ENCODE measurements at regions not wholly inside any gene's neighbourhood (a gene's known extent, or its start where the extent isn't known, plus 50 kb on each side); places are given as distances from the start of the nearest gene placed in this dataset.

GRCh38 chr5:167271081-167271480 is 1020.4 kb upstream of the WWC1 start:
- no peaks in the 10 kb centered on the region for H3K36me3 Mint-ChIP-seq
- DNase-seq, result no peak
- H3K9me3 ChIP-seq (ENCODE audit: control insufficient read depth in 2 of 2, low read length in 2 of 2), result no peaks in the 10 kb centered on the region
- no peak overlapping the region for H3K4me3 Mint-ChIP-seq
- no peak overlapping the region for H3K27ac ChIP-seq (ENCODE audit: insufficient read depth, low read length, poor library complexity, severe bottlenecking)
- no peaks in the 10 kb centered on the region for H3K4me1 ChIP-seq (ENCODE audit: control insufficient read depth, insufficient read depth, low read length, poor library complexity, severe bottlenecking)
- H3K9me3 Mint-ChIP-seq, result peaks cover 0 to 23% (median 10%) of the 10 kb centered on the region in 7 donors
- no peak for ATAC-seq (ENCODE audit: low read depth in 2 of 2)
- no peak overlapping the region for H3K4me3 ChIP-seq (ENCODE audit: low read depth, low read length)
- H3K4me1 Mint-ChIP-seq, result no peaks in the 10 kb centered on the region
- no peaks in the 10 kb centered on the region for H3K27me3 Mint-ChIP-seq
- no peaks in the 10 kb centered on the region for H3K27me3 ChIP-seq (ENCODE audit: control insufficient read depth, insufficient read depth, low read length)
- no peaks in the 10 kb centered on the region for H3K36me3 ChIP-seq (ENCODE audit: control insufficient read depth, insufficient read depth, low read length)
- no peak overlapping the region for H3K27ac Mint-ChIP-seq

- no peaks in the 10 kb centered on the region for H3K27me3 Mint-ChIP-seq
- peaks cover 0 to 23% (median 10%) of the 10 kb centered on the region in 7 donors for H3K9me3 Mint-ChIP-seq
- Histone ChIP-seq H3K4me3 (ENCODE audit: low read depth, low read length) (no peak overlapping the region), H3K9me3 (ENCODE audit: control insufficient read depth in 2 of 2, low read length in 2 of 2) (no peaks in the 10 kb centered on the region), H3K27ac (ENCODE audit: insufficient read depth, low read length, poor library complexity, severe bottlenecking) (no peak overlapping the region), H3K27me3 (ENCODE audit: control insufficient read depth, insufficient read depth, low read length) (no peaks in the 10 kb centered on the region), H3K4me1 (ENCODE audit: control insufficient read depth, insufficient read depth, low read length, poor library complexity, severe bottlenecking) (no peaks in the 10 kb centered on the region), H3K36me3 (ENCODE audit: control insufficient read depth, insufficient read depth, low read length) (no peaks in the 10 kb centered on the region)
- no peak overlapping the region for H3K4me3 Mint-ChIP-seq
- ATAC-seq (ENCODE audit: low read depth in 2 of 2), result no peak
- H3K4me1 Mint-ChIP-seq, result no peaks in the 10 kb centered on the region
- DNase-seq, result no peak
- no peaks in the 10 kb centered on the region for H3K36me3 Mint-ChIP-seq
- no peak overlapping the region for H3K27ac Mint-ChIP-seq
Observed at GRCh38 chr5:167271511-167271910, 1019.9 kb upstream of the WWC1 start.

DNA sequence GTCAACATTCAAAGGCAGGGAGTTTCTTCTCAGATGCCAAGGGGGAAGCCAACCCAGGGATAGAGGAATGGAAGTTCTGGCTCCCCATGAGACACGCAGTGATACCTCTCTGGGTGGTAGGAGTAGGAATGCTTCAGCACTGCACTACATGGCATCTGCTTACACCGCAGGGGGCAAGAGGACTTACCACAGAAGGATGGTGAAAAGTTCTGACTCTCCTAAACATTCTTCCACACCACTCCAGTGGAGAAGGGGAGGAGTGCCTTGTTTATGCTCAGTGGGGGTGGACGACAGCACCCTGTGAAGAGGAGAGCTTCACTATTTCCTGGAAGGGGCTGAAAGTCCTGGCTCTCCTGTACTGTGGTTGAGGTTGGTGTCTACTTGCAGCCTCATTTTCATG is 1011.3 kb upstream of the WWC1 start:
- Mint-ChIP-seq H3K4me1 (no peaks in the 10 kb centered on the region), H3K27ac (no peak overlapping the region), H3K27me3 (no peaks in the 10 kb centered on the region), H3K36me3 (no peaks in the 10 kb centered on the region), H3K9me3 (peaks cover 0 to 29% (median 8%) of the 10 kb centered on the region in 7 donors), H3K4me3 (no peak overlapping the region)
- Histone ChIP-seq H3K36me3 (ENCODE audit: control insufficient read depth, insufficient read depth, low read length) (no peaks in the 10 kb centered on the region), H3K27ac (ENCODE audit: insufficient read depth, low read length, poor library complexity, severe bottlenecking) (no peak overlapping the region), H3K27me3 (ENCODE audit: control insufficient read depth, insufficient read depth, low read length) (no peaks in the 10 kb centered on the region), H3K4me3 (ENCODE audit: low read depth, low read length) (no peak overlapping the region), H3K4me1 (ENCODE audit: control insufficient read depth, insufficient read depth, low read length, poor library complexity, severe bottlenecking) (no peaks in the 10 kb centered on the region), H3K9me3 (ENCODE audit: control insufficient read depth in 2 of 2, low read length in 2 of 2) (no peaks in the 10 kb centered on the region)
- no peak for ATAC-seq (ENCODE audit: low read depth in 2 of 2)
- no peak for DNase-seq

DNA sequence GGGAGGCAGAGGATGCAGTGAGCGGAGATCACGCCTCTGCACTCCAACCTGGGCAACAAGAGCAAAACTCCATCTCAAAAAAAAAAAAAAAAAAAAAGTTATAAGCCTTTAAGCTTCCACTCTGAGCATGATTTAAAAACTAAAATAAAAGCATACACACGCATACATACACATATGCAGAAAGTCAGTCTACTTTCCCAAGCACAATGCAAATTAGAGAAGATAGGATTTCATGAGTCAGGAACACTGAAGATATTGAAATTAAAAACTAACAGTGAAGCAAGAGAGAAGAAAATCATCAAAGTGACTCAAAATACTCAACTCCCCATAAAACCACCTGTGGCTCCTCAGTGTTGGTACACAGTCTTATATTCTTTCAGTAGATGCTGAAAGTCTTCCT is 1009.5 kb upstream of the WWC1 start:
- Mint-ChIP-seq H3K9me3 (peaks cover 2 to 27% (median 7%) of the 10 kb centered on the region in 7 donors), H3K27ac (no peak overlapping the region), H3K27me3 (no peaks in the 10 kb centered on the region), H3K4me1 (no peaks in the 10 kb centered on the region), H3K4me3 (no peak overlapping the region), H3K36me3 (no peaks in the 10 kb centered on the region)
- Histone ChIP-seq H3K4me3 (ENCODE audit: low read depth, low read length) (no peak overlapping the region), H3K4me1 (ENCODE audit: control insufficient read depth, insufficient read depth, low read length, poor library complexity, severe bottlenecking) (no peaks in the 10 kb centered on the region), H3K27me3 (ENCODE audit: control insufficient read depth, insufficient read depth, low read length) (no peaks in the 10 kb centered on the region), H3K9me3 (ENCODE audit: control insufficient read depth in 2 of 2, low read length in 2 of 2) (peaks cover 0 to 1% of the 10 kb centered on the region in 2 experiments), H3K36me3 (ENCODE audit: control insufficient read depth, insufficient read depth, low read length) (no peaks in the 10 kb centered on the region), H3K27ac (ENCODE audit: insufficient read depth, low read length, poor library complexity, severe bottlenecking) (no peak overlapping the region)
- DNase-seq (no peak), ATAC-seq (ENCODE audit: low read depth in 2 of 2) (no peak)

DNA sequence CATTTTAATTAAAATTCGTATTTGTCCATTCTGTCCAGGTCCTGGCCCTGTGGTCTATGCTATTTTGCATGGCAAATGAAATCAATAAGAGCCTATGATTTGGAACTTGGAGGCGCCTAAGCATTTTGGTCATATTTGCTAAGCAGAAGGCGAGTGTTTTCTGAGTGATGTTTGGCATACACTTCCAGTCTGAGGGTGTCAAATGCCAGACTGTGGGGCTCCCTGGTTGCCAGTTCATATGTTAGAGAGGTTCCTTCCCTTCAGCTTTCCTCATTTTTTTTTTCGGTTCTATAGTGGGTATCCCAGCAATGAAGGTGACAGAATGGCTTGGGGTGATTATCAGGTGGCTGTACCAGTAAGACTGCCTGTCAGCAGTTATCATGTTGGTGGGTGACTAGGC is 1007.8 kb upstream of the WWC1 start:
- Histone ChIP-seq H3K4me3 (ENCODE audit: low read depth, low read length) (no peak overlapping the region), H3K36me3 (ENCODE audit: control insufficient read depth, insufficient read depth, low read length) (no peaks in the 10 kb centered on the region), H3K4me1 (ENCODE audit: control insufficient read depth, insufficient read depth, low read length, poor library complexity, severe bottlenecking) (no peaks in the 10 kb centered on the region), H3K9me3 (ENCODE audit: control insufficient read depth in 2 of 2, low read length in 2 of 2) (peaks cover 0 to 1% of the 10 kb centered on the region in 2 experiments), H3K27me3 (ENCODE audit: control insufficient read depth, insufficient read depth, low read length) (no peaks in the 10 kb centered on the region), H3K27ac (ENCODE audit: insufficient read depth, low read length, poor library complexity, severe bottlenecking) (no peak overlapping the region)
- H3K27ac Mint-ChIP-seq, result no peak overlapping the region
- no peak for ATAC-seq (ENCODE audit: low read depth in 2 of 2)
- no peak for DNase-seq
- peaks cover 2 to 23% (median 6%) of the 10 kb centered on the region in 7 donors for H3K9me3 Mint-ChIP-seq
- no peaks in the 10 kb centered on the region for H3K4me1 Mint-ChIP-seq
- no peaks in the 10 kb centered on the region for H3K36me3 Mint-ChIP-seq
- no peak overlapping the region for H3K4me3 Mint-ChIP-seq
- H3K27me3 Mint-ChIP-seq, result peaks cover 4% of the 10 kb centered on the region

- H3K4me1 Mint-ChIP-seq, result no peaks in the 10 kb centered on the region
- H3K4me3 Mint-ChIP-seq, result no peak overlapping the region
- no peaks in the 10 kb centered on the region for H3K4me1 ChIP-seq (ENCODE audit: control insufficient read depth, insufficient read depth, low read length, poor library complexity, severe bottlenecking)
- no peak overlapping the region for H3K4me3 ChIP-seq (ENCODE audit: low read depth, low read length)
- H3K36me3 ChIP-seq (ENCODE audit: control insufficient read depth, insufficient read depth, low read length), result no peaks in the 10 kb centered on the region
- H3K27ac ChIP-seq (ENCODE audit: insufficient read depth, low read length, poor library complexity, severe bottlenecking), result no peak overlapping the region
- DNase-seq, result no peak
- peaks cover 1 to 3% of the 10 kb centered on the region in 2 experiments for H3K9me3 ChIP-seq (ENCODE audit: control insufficient read depth in 2 of 2, low read length in 2 of 2)
- H3K27ac Mint-ChIP-seq, result no peak overlapping the region
- H3K9me3 Mint-ChIP-seq, result peaks cover 2 to 21% (median 7%) of the 10 kb centered on the region in 7 donors
- no peaks in the 10 kb centered on the region for H3K27me3 ChIP-seq (ENCODE audit: control insufficient read depth, insufficient read depth, low read length)
- peaks cover 4% of the 10 kb centered on the region for H3K27me3 Mint-ChIP-seq
- H3K36me3 Mint-ChIP-seq, result no peaks in the 10 kb centered on the region
- ATAC-seq (ENCODE audit: low read depth in 2 of 2), result no peak
Observed at GRCh38 chr5:167284222-167284890, 1007.1 kb upstream of the WWC1 start.

DNA sequence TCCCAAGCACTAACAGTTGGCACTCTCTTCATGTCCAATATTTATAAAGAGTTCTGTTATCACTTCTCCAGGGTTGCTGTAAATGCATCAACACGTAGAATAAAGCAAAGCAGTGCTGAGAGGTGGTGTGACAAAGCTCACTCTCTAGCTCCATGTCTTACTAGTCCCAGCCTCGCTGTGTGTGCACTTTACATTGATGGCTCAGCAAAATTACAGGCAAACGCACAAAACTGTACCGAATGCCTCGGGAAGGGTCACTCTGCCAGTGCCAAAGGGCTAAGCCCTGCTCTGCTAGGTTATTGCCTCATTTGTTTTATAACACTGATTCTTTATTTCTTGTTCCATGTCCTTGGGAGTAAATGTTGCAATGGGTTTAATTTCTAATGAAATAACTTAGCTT is 1005.9 kb upstream of the WWC1 start:
- Mint-ChIP-seq H3K27me3 (peaks cover 4% of the 10 kb centered on the region), H3K4me1 (no peaks in the 10 kb centered on the region), H3K27ac (no peak overlapping the region), H3K4me3 (no peak overlapping the region), H3K9me3 (peaks cover 5 to 21% (median 6%) of the 10 kb centered on the region in 7 donors), H3K36me3 (no peaks in the 10 kb centered on the region)
- H3K27me3 ChIP-seq (ENCODE audit: control insufficient read depth, insufficient read depth, low read length), result no peaks in the 10 kb centered on the region
- peaks cover 1 to 3% of the 10 kb centered on the region in 2 experiments for H3K9me3 ChIP-seq (ENCODE audit: control insufficient read depth in 2 of 2, low read length in 2 of 2)
- no peak overlapping the region for H3K4me3 ChIP-seq (ENCODE audit: low read depth, low read length)
- H3K4me1 ChIP-seq (ENCODE audit: control insufficient read depth, insufficient read depth, low read length, poor library complexity, severe bottlenecking), result no peaks in the 10 kb centered on the region
- DNase-seq (no peak), ATAC-seq (ENCODE audit: low read depth in 2 of 2) (no peak)
- no peaks in the 10 kb centered on the region for H3K36me3 ChIP-seq (ENCODE audit: control insufficient read depth, insufficient read depth, low read length)
- no peak overlapping the region for H3K27ac ChIP-seq (ENCODE audit: insufficient read depth, low read length, poor library complexity, severe bottlenecking)

- Histone ChIP-seq H3K27ac (ENCODE audit: insufficient read depth, low read length, poor library complexity, severe bottlenecking) (no peak overlapping the region), H3K27me3 (ENCODE audit: control insufficient read depth, insufficient read depth, low read length) (no peaks in the 10 kb centered on the region), H3K36me3 (ENCODE audit: control insufficient read depth, insufficient read depth, low read length) (no peaks in the 10 kb centered on the region), H3K9me3 (ENCODE audit: control insufficient read depth in 2 of 2, low read length in 2 of 2) (peaks cover 1 to 3% of the 10 kb centered on the region in 2 experiments), H3K4me1 (ENCODE audit: control insufficient read depth, insufficient read depth, low read length, poor library complexity, severe bottlenecking) (no peaks in the 10 kb centered on the region), H3K4me3 (ENCODE audit: low read depth, low read length) (no peak overlapping the region)
- DNase-seq (no peak), ATAC-seq (ENCODE audit: low read depth in 2 of 2) (no peak)
- Mint-ChIP-seq H3K4me3 (no peak overlapping the region), H3K27me3 (peaks cover 4% of the 10 kb centered on the region), H3K4me1 (no peaks in the 10 kb centered on the region), H3K27ac (no peak overlapping the region), H3K9me3 (peaks cover 5 to 21% (median 6%) of the 10 kb centered on the region in 7 donors), H3K36me3 (peaks cover 3% of the 10 kb centered on the region)
Observed at GRCh38 chr5:167286891-167287290, 1004.6 kb upstream of the WWC1 start.
